ENCODE measurements at regions not wholly inside any gene's neighbourhood (a gene's known extent, or its start where the extent isn't known, plus 50 kb on each side); places are given as distances from the start of the nearest gene placed in this dataset.

- no peak for TF ChIP-seq CTCF (IDR thresholded peaks at IDR 0.05)
- TF ChIP-seq POLR2AphosphoS5 (IDR thresholded peaks at IDR 0.05; ENCODE audit: insufficient read depth in 1 of 2, low read depth in 1 of 2), result no peak
- no peak for TF ChIP-seq POLR2A (IDR thresholded peaks at IDR 0.05)
Observed at GRCh38 chr17:68190495-68190894, 57.3 kb upstream of the AMZ2 start.

Measured in vagina (tissue), 2 donors.